H9 (cell line): ENCODE measurements at regions not wholly inside any gene's neighbourhood (a gene's known extent, or its start where the extent isn't known, plus 50 kb on each side); places are given as distances from the start of the nearest gene placed in this dataset.

ENCODE experiments used
- DNase-seq: peaks from one replicate; pipeline ENCODE4 v3.0.0-alpha.2; 2017
- H2AFZ ChIP-seq: one replicate; pipeline ENCODE4 v1.6.1; 2013; ENCODE audit warnings: mild to moderate bottlenecking, low read length, control low read depth, moderate library complexity
- H2AK5ac ChIP-seq: 2 replicates; pipeline ENCODE4 v1.6.1; 2013; ENCODE audit warnings: low read length, control low read depth, mixed read lengths; ENCODE audit not compliant: insufficient read length
- H2BK120ac ChIP-seq: one replicate; pipeline ENCODE4 v1.6.1; 2013; ENCODE audit warnings: low read depth, mild to moderate bottlenecking, low read length, control low read depth, inconsistent platforms; ENCODE audit not compliant: poor library complexity, severe bottlenecking
- H2BK12ac ChIP-seq: 2 replicates; pipeline ENCODE4 v1.6.1; 2013; ENCODE audit warnings: low read length, control low read depth, mixed read lengths, low read depth; ENCODE audit not compliant: insufficient read length
- H2BK15ac ChIP-seq: 2 replicates; pipeline ENCODE4 v1.6.1; 2013; ENCODE audit warnings: low read depth, low read length, control low read depth
- H2BK20ac ChIP-seq: one replicate; pipeline ENCODE4 v1.6.1; 2013; ENCODE audit warnings: low read depth, mild to moderate bottlenecking, low read length, control low read depth, inconsistent platforms; ENCODE audit not compliant: poor library complexity, severe bottlenecking
- H2BK5ac ChIP-seq: 2 replicates; pipeline ENCODE4 v1.6.1; 2013; ENCODE audit warnings: low read length, control low read depth, mixed read lengths; ENCODE audit not compliant: insufficient read length
- H3K14ac ChIP-seq: 2 replicates; pipeline ENCODE4 v1.6.1; 2013; ENCODE audit warnings: low read length, control low read depth; ENCODE audit not compliant: insufficient read depth
- H3K18ac ChIP-seq: 2 replicates; pipeline ENCODE4 v1.6.1; 2013; ENCODE audit warnings: low read depth, mild to moderate bottlenecking, mixed read lengths, low read length, control low read depth; ENCODE audit not compliant: insufficient read length
- H3K23ac ChIP-seq: 2 replicates; pipeline ENCODE4 v1.6.1; 2013; ENCODE audit warnings: low read length, control low read depth, mixed read lengths, low read depth; ENCODE audit not compliant: insufficient read length
- H3K23me2 ChIP-seq: 2 replicates; pipeline ENCODE4 v1.6.1; 2013; ENCODE audit warnings: low read depth, mild to moderate bottlenecking, mixed read lengths, low read length, control low read depth; ENCODE audit not compliant: insufficient read length, poor library complexity, severe bottlenecking
- H3K27ac ChIP-seq: 2 replicates; pipeline ENCODE4 v1.5.1; 2013; ENCODE audit warnings: low read length, control low read depth, mixed read lengths, low read depth; ENCODE audit not compliant: insufficient read length
- H3K27me3 ChIP-seq: 2 replicates; pipeline ENCODE4 v1.6.1; 2013; ENCODE audit warnings: low read length, control low read depth, inconsistent platforms; ENCODE audit not compliant: insufficient read depth
- H3K4ac ChIP-seq: 2 replicates; pipeline ENCODE4 v1.6.1; 2013; ENCODE audit warnings: low read depth, mild to moderate bottlenecking, control low read depth, inconsistent platforms, low read length, moderate library complexity
- H3K4me1 ChIP-seq: 2 replicates; pipeline ENCODE4 v1.6.1; 2013; ENCODE audit warnings: low read length, control low read depth, inconsistent platforms; ENCODE audit not compliant: insufficient read depth
- H3K4me2 ChIP-seq: 2 replicates; pipeline ENCODE4 v1.6.1; 2013; ENCODE audit warnings: low read length, control low read depth, mixed read lengths; ENCODE audit not compliant: insufficient read length, insufficient read depth
- H3K56ac ChIP-seq: 2 replicates; pipeline ENCODE4 v1.6.1; 2013; ENCODE audit warnings: low read depth, mild to moderate bottlenecking, mixed read lengths, low read length, control low read depth; ENCODE audit not compliant: insufficient read length
- H3K79me1 ChIP-seq: 2 replicates; pipeline ENCODE4 v1.6.1; 2013; ENCODE audit warnings: low read depth, mild to moderate bottlenecking, moderate library complexity, low read length, control low read depth, inconsistent platforms; ENCODE audit not compliant: insufficient read depth, poor library complexity, severe bottlenecking
- H3K79me2 ChIP-seq: 2 replicates; pipeline ENCODE4 v1.6.1; 2013; ENCODE audit warnings: low read length, control low read depth, inconsistent platforms; ENCODE audit not compliant: insufficient read depth
- H3K9ac ChIP-seq: 2 replicates; pipeline ENCODE4 v1.6.1; 2013; ENCODE audit warnings: low read length, control low read depth, mixed read lengths; ENCODE audit not compliant: insufficient read length; ENCODE audit errors: extremely low read depth
- H3K9me3 ChIP-seq: one replicate; pipeline ENCODE4 v1.6.1; 2013; ENCODE audit warnings: low read depth, low read length, inconsistent platforms; ENCODE audit not compliant: control insufficient read depth
- H3T11ph ChIP-seq: one replicate; pipeline ENCODE4 v1.6.1; 2013; ENCODE audit warnings: mild to moderate bottlenecking, low read length, control low read depth, inconsistent platforms
- H4K20me1 ChIP-seq: one replicate; pipeline ENCODE4 v1.6.1; 2013; ENCODE audit not compliant: control insufficient read depth, insufficient read length, insufficient read depth
- H4K5ac ChIP-seq: 2 replicates; pipeline ENCODE4 v1.6.1; 2013; ENCODE audit warnings: low read depth, mild to moderate bottlenecking, mixed read lengths, low read length, control low read depth; ENCODE audit not compliant: insufficient read length
- H4K8ac ChIP-seq: replicated peaks from 2 replicates; pipeline ENCODE4 v1.6.1; 2013; ENCODE audit warnings: low read length, control low read depth, mixed read lengths, low read depth; ENCODE audit not compliant: insufficient read length
- H4K91ac ChIP-seq: 2 replicates; pipeline ENCODE4 v1.6.1; 2013; ENCODE audit warnings: low read depth, mild to moderate bottlenecking, moderate library complexity, mixed read lengths, low read length, control low read depth; ENCODE audit not compliant: insufficient read length
- H3K27ac Mint-ChIP-seq, 3 experiments: 2 replicates in 2 of 3; 3 replicates in 1 of 3; pipeline ENCODE4 v1.8.0; 2020 to 2021; ENCODE audit warnings: mixed read lengths in 3 of 3, mild to moderate bottlenecking in 1 of 3, moderate library complexity in 1 of 3
- H3K27me3 Mint-ChIP-seq: 2 replicates; pipeline ENCODE4 v1.8.0; 2021; ENCODE audit warnings: low read depth, mild to moderate bottlenecking, moderate library complexity, mixed read lengths
- H3K36me3 Mint-ChIP-seq, 3 experiments: 2 replicates in 2 of 3; 3 replicates in 1 of 3; pipeline ENCODE4 v1.8.0; 2020 to 2021; ENCODE audit warnings: low read depth in 3 of 3, mixed read lengths in 3 of 3; ENCODE audit not compliant: insufficient read depth in 1 of 3
- H3K4me1 Mint-ChIP-seq, 2 experiments: 2 replicates each; pipeline ENCODE4 v1.8.0; 2020; ENCODE audit warnings: mixed read lengths in 2 of 2
- H3K4me3 Mint-ChIP-seq, 2 experiments: 2 replicates in 1 of 2; 3 replicates in 1 of 2; pipeline ENCODE4 v1.8.0; 2020 to 2021; ENCODE audit warnings: mild to moderate bottlenecking in 2 of 2, mixed read lengths in 2 of 2, moderate library complexity in 1 of 2
- H3K9me3 Mint-ChIP-seq, 2 experiments: 2 replicates in 1 of 2; 3 replicates in 1 of 2; pipeline ENCODE4 v1.8.0; 2020; ENCODE audit warnings: mild to moderate bottlenecking in 2 of 2, mixed read lengths in 2 of 2, moderate library complexity in 1 of 2
- WGBS: extraction: QIAGEN DNeasy Blood & Tissue Kit; methylation state at CpG from one replicate; pipeline ENCODE4 v1.1.7; 2013; ENCODE audit warnings: missing lambda C conversion rate, low lambda C conversion rate, mixed read lengths; ENCODE audit not compliant: insufficient read length; ENCODE audit errors: extremely low coverage; 5-methylcytosine and 5-hydroxymethylcytosine counted together
- TF ChIP-seq, protein P1 (sequence below): fragments of 200-600 bp; sonication (generic); conservative IDR thresholded peaks from 3 replicates; pipeline ENCODE4 v1.8.0; 2021; ENCODE audit warnings: antibody characterized with exemption, mild to moderate bottlenecking

GRCh38 chr7:32228601-32229000, 158.4 kb upstream of the PDE1C start:
- no peaks in the 10 kb centered on the region for H4K20me1 ChIP-seq
- H2BK15ac ChIP-seq = no peak overlapping the region
- no peaks in the 10 kb centered on the region for H3K79me1 ChIP-seq
- H3K4me1 Mint-ChIP-seq = peaks cover 4 to 10% of the 10 kb centered on the region in 2 experiments
- H3K79me2 ChIP-seq = no peaks in the 10 kb centered on the region
- H4K91ac ChIP-seq = no peak overlapping the region
- H4K8ac ChIP-seq = no peak overlapping the region
- H3K9me3 ChIP-seq = no peaks in the 10 kb centered on the region
- peak overlapping the region in 2 of 3 experiments; percentile 16 to 83; a peak in 2 of 7 replicates for H3K27ac Mint-ChIP-seq
- no peak overlapping the region for H2BK12ac ChIP-seq
- H3K9ac ChIP-seq = no peak overlapping the region
- peaks cover 0 to 2% (median 0%) of the 10 kb centered on the region in 3 experiments; a peak in 1 of 7 replicates for H3K36me3 Mint-ChIP-seq
- no peaks in the 10 kb centered on the region for H3K27me3 ChIP-seq
- no peak overlapping the region for H2AK5ac ChIP-seq
- H3K18ac ChIP-seq = no peak overlapping the region
- TF ChIP-seq, protein P1, sequence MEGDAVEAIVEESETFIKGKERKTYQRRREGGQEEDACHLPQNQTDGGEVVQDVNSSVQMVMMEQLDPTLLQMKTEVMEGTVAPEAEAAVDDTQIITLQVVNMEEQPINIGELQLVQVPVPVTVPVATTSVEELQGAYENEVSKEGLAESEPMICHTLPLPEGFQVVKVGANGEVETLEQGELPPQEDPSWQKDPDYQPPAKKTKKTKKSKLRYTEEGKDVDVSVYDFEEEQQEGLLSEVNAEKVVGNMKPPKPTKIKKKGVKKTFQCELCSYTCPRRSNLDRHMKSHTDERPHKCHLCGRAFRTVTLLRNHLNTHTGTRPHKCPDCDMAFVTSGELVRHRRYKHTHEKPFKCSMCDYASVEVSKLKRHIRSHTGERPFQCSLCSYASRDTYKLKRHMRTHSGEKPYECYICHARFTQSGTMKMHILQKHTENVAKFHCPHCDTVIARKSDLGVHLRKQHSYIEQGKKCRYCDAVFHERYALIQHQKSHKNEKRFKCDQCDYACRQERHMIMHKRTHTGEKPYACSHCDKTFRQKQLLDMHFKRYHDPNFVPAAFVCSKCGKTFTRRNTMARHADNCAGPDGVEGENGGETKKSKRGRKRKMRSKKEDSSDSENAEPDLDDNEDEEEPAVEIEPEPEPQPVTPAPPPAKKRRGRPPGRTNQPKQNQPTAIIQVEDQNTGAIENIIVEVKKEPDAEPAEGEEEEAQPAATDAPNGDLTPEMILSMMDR = no peak
- H2BK20ac ChIP-seq = no peak overlapping the region
- no peak overlapping the region for H4K5ac ChIP-seq
- H3K23ac ChIP-seq = no peak overlapping the region
- H3K4me3 Mint-ChIP-seq = no peak overlapping the region
- H3K4me2 ChIP-seq = no peak overlapping the region
- H3K4ac ChIP-seq = no peak overlapping the region
- H3K56ac ChIP-seq = no peak overlapping the region
- H3K23me2 ChIP-seq = no peaks in the 10 kb centered on the region
- no peak overlapping the region for H2BK5ac ChIP-seq
- no peak overlapping the region for H2AFZ ChIP-seq
- H3K4me1 ChIP-seq = peaks cover 2% of the 10 kb centered on the region; the same call in 1 of the 2 replicates
- no peak overlapping the region for H3K27ac ChIP-seq
- peaks cover 15% of the 10 kb centered on the region; the same call in 1 of the 2 replicates for H3K27me3 Mint-ChIP-seq
- no peak overlapping the region for H2BK120ac ChIP-seq
- H3K14ac ChIP-seq = no peak overlapping the region; the same call in 1 of the 2 replicates
- H3T11ph ChIP-seq = no peak overlapping the region
- DNase-seq = peak; percentile 26
- WGBS = no CpG with 5 or more reads among the region's 2 CpGs
- no peaks in the 10 kb centered on the region for H3K9me3 Mint-ChIP-seq
